ENCODE measurements at regions not wholly inside any gene's neighbourhood (a gene's known extent, or its start where the extent isn't known, plus 50 kb on each side); places are given as distances from the start of the nearest gene placed in this dataset.

DNA sequence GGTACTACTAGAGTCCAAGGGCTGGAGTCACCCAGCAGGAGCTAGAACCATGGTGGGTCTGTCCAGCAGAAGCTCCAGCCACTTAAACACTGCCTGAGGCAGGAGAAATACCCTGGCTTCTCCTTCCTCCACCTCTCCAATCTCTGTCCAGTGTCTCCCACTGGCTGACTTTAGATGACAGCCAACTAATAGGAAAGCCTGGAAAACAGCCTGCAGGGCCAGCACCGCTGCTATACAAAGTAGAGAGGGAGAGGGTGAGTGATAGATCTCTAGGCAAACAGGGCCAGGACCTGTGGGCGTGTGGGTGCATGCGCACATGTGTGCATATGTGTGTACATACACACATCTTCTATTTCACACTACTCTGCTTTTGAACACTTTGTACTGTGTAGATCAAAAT, 56.5 kb upstream of the ATP8A1 start:
- Histone ChIP-seq H3K9me2 (replicated peaks; ENCODE audit: insufficient read depth, low read length) (no peaks in the 10 kb centered on the region), H3K9ac (ENCODE audit: low read length) (no peak overlapping the region), H4K20me1 (ENCODE audit: insufficient read depth, low read depth, low read length) (no peaks in the 10 kb centered on the region), H3K4me2 (ENCODE audit: low read depth, low read length, poor library complexity, severe bottlenecking) (no peak overlapping the region), H3K4me3 (ENCODE audit: low read length) (no peak overlapping the region), H3K4me1 (ENCODE audit: low read length) (no peaks in the 10 kb centered on the region), H3K79me2 (ENCODE audit: low read length) (no peaks in the 10 kb centered on the region), H3K27me3 (ENCODE audit: low read length) (no peaks in the 10 kb centered on the region), H3K27ac (ENCODE audit: low read length) (no peak overlapping the region), H3K9me3 (ENCODE audit: low read length) (no peaks in the 10 kb centered on the region), H2AFZ (ENCODE audit: low read length) (no peak overlapping the region), H3K36me3 (ENCODE audit: insufficient read depth, low read length) (no peaks in the 10 kb centered on the region)
- no peak for DNase-seq

DNA sequence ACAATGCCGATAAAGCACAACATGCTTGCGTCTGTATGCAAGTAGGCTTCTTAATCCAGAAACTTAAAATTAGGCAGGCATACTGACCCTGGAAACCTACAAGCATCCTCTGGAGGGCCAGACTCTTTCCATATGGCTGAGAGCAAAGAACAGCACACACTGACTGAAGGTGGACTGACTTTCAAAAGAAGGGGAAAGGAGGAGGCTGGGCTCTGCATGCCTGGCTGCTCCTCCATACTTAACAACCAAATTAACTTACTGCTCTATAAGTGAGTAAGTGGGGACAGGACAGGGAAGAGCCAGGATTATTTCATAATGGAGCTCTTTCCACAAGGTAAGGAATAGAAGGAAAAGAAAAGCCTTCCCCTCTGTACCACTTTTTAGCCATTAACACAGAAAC, 55.9 kb upstream of the ATP8A1 start:
- no peaks in the 10 kb centered on the region for H3K79me2 ChIP-seq (ENCODE audit: low read length)
- no peaks in the 10 kb centered on the region for H3K9me2 ChIP-seq (replicated peaks; ENCODE audit: insufficient read depth, low read length)
- no peak for DNase-seq
- H3K9me3 ChIP-seq (ENCODE audit: low read length) = no peaks in the 10 kb centered on the region
- no peaks in the 10 kb centered on the region for H3K27me3 ChIP-seq (ENCODE audit: low read length)
- H3K27ac ChIP-seq (ENCODE audit: low read length) = no peak overlapping the region
- H4K20me1 ChIP-seq (ENCODE audit: insufficient read depth, low read depth, low read length) = no peaks in the 10 kb centered on the region
- H3K9ac ChIP-seq (ENCODE audit: low read length) = no peak overlapping the region
- H3K4me3 ChIP-seq (ENCODE audit: low read length) = no peak overlapping the region
- H3K36me3 ChIP-seq (ENCODE audit: insufficient read depth, low read length) = no peaks in the 10 kb centered on the region
- H3K4me1 ChIP-seq (ENCODE audit: low read length) = no peaks in the 10 kb centered on the region
- no peak overlapping the region for H3K4me2 ChIP-seq (ENCODE audit: low read depth, low read length, poor library complexity, severe bottlenecking)
- H2AFZ ChIP-seq (ENCODE audit: low read length) = no peak overlapping the region

- no peaks in the 10 kb centered on the region for H3K4me1 ChIP-seq (ENCODE audit: low read length)
- H3K27me3 ChIP-seq (ENCODE audit: low read length) = no peaks in the 10 kb centered on the region
- no peaks in the 10 kb centered on the region for H3K9me2 ChIP-seq (replicated peaks; ENCODE audit: insufficient read depth, low read length)
- no peak for DNase-seq
- no peak overlapping the region for H2AFZ ChIP-seq (ENCODE audit: low read length)
- H3K4me2 ChIP-seq (ENCODE audit: low read depth, low read length, poor library complexity, severe bottlenecking) = no peak overlapping the region
- no peak overlapping the region for H3K27ac ChIP-seq (ENCODE audit: low read length)
- no peaks in the 10 kb centered on the region for H3K36me3 ChIP-seq (ENCODE audit: insufficient read depth, low read length)
- no peak overlapping the region for H3K4me3 ChIP-seq (ENCODE audit: low read length)
- H3K9ac ChIP-seq (ENCODE audit: low read length) = no peak overlapping the region
- no peaks in the 10 kb centered on the region for H3K9me3 ChIP-seq (ENCODE audit: low read length)
- H4K20me1 ChIP-seq (ENCODE audit: insufficient read depth, low read depth, low read length) = no peaks in the 10 kb centered on the region
- no peaks in the 10 kb centered on the region for H3K79me2 ChIP-seq (ENCODE audit: low read length)
Measured at GRCh38 chr4:42711496-42711895, 54.6 kb upstream of the ATP8A1 start.

DNA sequence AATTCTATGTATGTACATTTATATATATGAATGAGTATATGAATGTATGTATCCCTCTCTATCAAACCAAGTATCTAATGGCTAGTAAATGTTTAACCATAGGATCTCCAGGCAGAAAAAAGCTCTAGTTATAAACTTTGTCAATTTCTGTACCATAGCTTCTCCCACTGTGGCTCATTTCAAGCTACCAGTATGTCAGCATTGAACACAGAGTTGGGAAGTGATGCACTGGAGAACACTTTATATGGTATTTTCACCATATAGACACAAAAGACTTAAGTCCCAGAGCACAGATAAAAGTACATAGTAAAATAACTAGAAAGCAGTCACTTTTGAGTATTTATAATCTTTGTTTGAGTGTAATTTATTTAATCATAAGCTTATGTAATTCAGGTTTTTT, 53.9 kb upstream of the ATP8A1 start:
- Histone ChIP-seq H3K79me2 (ENCODE audit: low read length) (no peaks in the 10 kb centered on the region), H3K9ac (ENCODE audit: low read length) (no peak overlapping the region), H3K27me3 (ENCODE audit: low read length) (no peaks in the 10 kb centered on the region), H3K9me3 (ENCODE audit: low read length) (no peaks in the 10 kb centered on the region), H3K4me3 (ENCODE audit: low read length) (no peak overlapping the region), H3K4me2 (ENCODE audit: low read depth, low read length, poor library complexity, severe bottlenecking) (no peak overlapping the region), H3K36me3 (ENCODE audit: insufficient read depth, low read length) (no peaks in the 10 kb centered on the region), H2AFZ (ENCODE audit: low read length) (no peak overlapping the region), H3K9me2 (replicated peaks; ENCODE audit: insufficient read depth, low read length) (no peaks in the 10 kb centered on the region), H3K27ac (ENCODE audit: low read length) (no peak overlapping the region), H3K4me1 (ENCODE audit: low read length) (no peaks in the 10 kb centered on the region), H4K20me1 (ENCODE audit: insufficient read depth, low read depth, low read length) (no peaks in the 10 kb centered on the region)
- DNase-seq = no peak

DNA sequence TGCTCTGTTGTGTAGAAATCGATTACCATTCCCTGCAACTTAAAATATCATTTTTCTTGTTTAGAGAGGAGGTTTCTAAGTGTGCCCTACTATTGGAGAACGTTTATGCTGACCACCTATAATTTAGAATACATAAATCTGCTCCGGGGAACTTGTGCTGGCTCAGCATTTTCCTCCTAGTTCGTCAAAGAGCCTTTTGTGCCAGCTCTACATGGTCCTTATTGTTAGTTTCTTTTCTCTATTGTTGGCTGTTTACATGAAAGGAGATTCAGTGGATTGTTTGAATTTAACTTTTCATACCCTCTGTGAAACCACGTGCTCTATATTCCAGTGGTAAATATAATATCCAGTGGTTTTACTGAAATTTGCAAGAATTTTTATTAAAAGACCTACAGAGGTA, 53.4 kb upstream of the ATP8A1 start:
- Histone ChIP-seq H3K27me3 (ENCODE audit: low read length) (no peaks in the 10 kb centered on the region), H3K9me2 (replicated peaks; ENCODE audit: insufficient read depth, low read length) (no peaks in the 10 kb centered on the region), H2AFZ (ENCODE audit: low read length) (no peak overlapping the region), H3K79me2 (ENCODE audit: low read length) (no peaks in the 10 kb centered on the region), H3K4me2 (ENCODE audit: low read depth, low read length, poor library complexity, severe bottlenecking) (no peak overlapping the region), H3K9me3 (ENCODE audit: low read length) (no peaks in the 10 kb centered on the region), H3K4me1 (ENCODE audit: low read length) (no peaks in the 10 kb centered on the region), H4K20me1 (ENCODE audit: insufficient read depth, low read depth, low read length) (no peaks in the 10 kb centered on the region), H3K27ac (ENCODE audit: low read length) (no peak overlapping the region), H3K4me3 (ENCODE audit: low read length) (no peak overlapping the region), H3K36me3 (ENCODE audit: insufficient read depth, low read length) (no peaks in the 10 kb centered on the region), H3K9ac (ENCODE audit: low read length) (no peak overlapping the region)
- no peak for DNase-seq

DNA sequence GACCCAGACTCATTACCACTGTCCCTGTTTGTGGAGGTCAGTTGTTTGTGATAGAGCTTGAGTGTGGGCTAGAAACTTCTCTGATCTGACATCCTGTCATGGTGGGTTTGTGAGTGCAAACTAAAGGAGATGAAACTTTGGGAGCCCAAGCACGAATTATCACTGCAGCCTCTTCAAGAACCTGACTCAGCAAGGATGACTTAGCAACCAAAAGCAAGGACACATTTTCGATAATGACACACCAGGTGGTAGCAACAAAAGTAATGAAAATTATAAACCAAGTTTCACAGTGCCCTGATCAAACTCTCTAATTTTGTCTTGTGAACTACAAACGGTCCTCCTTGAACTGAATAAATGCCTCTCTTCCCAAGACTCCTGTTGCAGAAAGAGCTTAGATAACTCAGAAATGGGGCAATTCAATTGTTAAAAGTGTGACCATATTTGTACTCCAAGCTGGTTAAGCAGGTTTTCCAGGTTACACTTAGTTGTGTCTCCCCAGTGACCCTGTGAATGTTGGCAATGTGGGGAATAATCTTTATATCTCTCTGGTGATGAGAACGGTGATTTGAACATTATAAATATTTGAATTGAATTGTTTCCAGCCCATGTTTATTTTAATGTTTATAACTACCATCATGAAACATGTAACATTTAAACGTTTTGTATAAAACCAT, 52.6 kb upstream of the ATP8A1 start:
- H3K27ac ChIP-seq (ENCODE audit: low read length) = no peak overlapping the region
- H3K27me3 ChIP-seq (ENCODE audit: low read length) = no peaks in the 10 kb centered on the region
- H3K9me3 ChIP-seq (ENCODE audit: low read length) = no peaks in the 10 kb centered on the region
- no peak overlapping the region for H3K4me3 ChIP-seq (ENCODE audit: low read length)
- H3K4me2 ChIP-seq (ENCODE audit: low read depth, low read length, poor library complexity, severe bottlenecking) = no peak overlapping the region
- no peaks in the 10 kb centered on the region for H4K20me1 ChIP-seq (ENCODE audit: insufficient read depth, low read depth, low read length)
- H3K79me2 ChIP-seq (ENCODE audit: low read length) = no peaks in the 10 kb centered on the region
- H3K36me3 ChIP-seq (ENCODE audit: insufficient read depth, low read length) = no peaks in the 10 kb centered on the region
- no peaks in the 10 kb centered on the region for H3K9me2 ChIP-seq (replicated peaks; ENCODE audit: insufficient read depth, low read length)
- no peak overlapping the region for H3K9ac ChIP-seq (ENCODE audit: low read length)
- H2AFZ ChIP-seq (ENCODE audit: low read length) = no peak overlapping the region
- H3K4me1 ChIP-seq (ENCODE audit: low read length) = no peaks in the 10 kb centered on the region
- no peak for DNase-seq

DNA sequence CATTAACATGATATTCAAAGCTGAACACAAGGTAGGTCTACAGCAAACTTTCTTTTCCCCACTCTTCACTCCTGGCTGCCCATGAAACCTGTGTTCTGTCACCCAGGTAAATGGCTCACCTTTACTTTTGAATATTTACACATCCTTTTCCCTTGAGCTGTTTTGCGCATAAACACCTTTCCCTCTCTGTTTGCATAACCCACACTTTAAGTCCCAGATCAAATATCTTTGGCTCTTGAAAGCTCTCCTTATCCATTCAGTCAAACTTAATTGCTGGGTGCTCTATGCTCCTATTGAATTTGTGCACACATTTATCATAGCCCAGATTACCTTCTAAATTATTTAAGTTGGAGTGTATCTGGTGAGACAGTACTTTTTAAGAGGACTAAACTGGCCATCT, 51.7 kb upstream of the ATP8A1 start:
- H3K4me1 ChIP-seq (ENCODE audit: low read length) = no peaks in the 10 kb centered on the region
- H3K79me2 ChIP-seq (ENCODE audit: low read length) = no peaks in the 10 kb centered on the region
- H3K9me2 ChIP-seq (replicated peaks; ENCODE audit: insufficient read depth, low read length) = no peaks in the 10 kb centered on the region
- no peak overlapping the region for H2AFZ ChIP-seq (ENCODE audit: low read length)
- no peak overlapping the region for H3K4me3 ChIP-seq (ENCODE audit: low read length)
- no peak overlapping the region for H3K27ac ChIP-seq (ENCODE audit: low read length)
- no peak overlapping the region for H3K9ac ChIP-seq (ENCODE audit: low read length)
- DNase-seq = no peak
- no peaks in the 10 kb centered on the region for H4K20me1 ChIP-seq (ENCODE audit: insufficient read depth, low read depth, low read length)
- H3K27me3 ChIP-seq (ENCODE audit: low read length) = no peaks in the 10 kb centered on the region
- H3K36me3 ChIP-seq (ENCODE audit: insufficient read depth, low read length) = no peaks in the 10 kb centered on the region
- H3K9me3 ChIP-seq (ENCODE audit: low read length) = no peaks in the 10 kb centered on the region
- no peak overlapping the region for H3K4me2 ChIP-seq (ENCODE audit: low read depth, low read length, poor library complexity, severe bottlenecking)

All from Karpas-422 (cell line).